GM23338 (cell line): ENCODE measurements at regions not wholly inside any gene's neighbourhood (a gene's known extent, or its start where the extent isn't known, plus 50 kb on each side); places are given as distances from the start of the nearest gene placed in this dataset.

ENCODE experiments used
- ATAC-seq: fragments of 200-7000 bp; cut with Tn5 transposase; 3 replicates; pipeline ENCODE4 v1.9.1; 2020
- DNase-seq: peaks from one replicate; pipeline ENCODE4 v3.0.0-alpha.2; 2015; ENCODE audit warnings: low spot score
- H2AFZ ChIP-seq: fragments of 200-600 bp; sonication (generic); 2 replicates; pipeline ENCODE4 v1.8.0; 2016; ENCODE audit warnings: antibody characterized with exemption, mild to moderate bottlenecking, moderate library complexity
- H3F3A ChIP-seq: fragments of 200-600 bp; sonication (generic); replicated peaks from 2 replicates; pipeline ENCODE4 v1.8.0; 2017; ENCODE audit warnings: antibody characterized with exemption, mixed run types, low read depth
- H3K27ac ChIP-seq: fragments of 200-600 bp; sonication (generic); 2 replicates; pipeline ENCODE4 v1.6.1; 2016; ENCODE audit warnings: low read depth
- H3K27me3 ChIP-seq: fragments of 200-600 bp; sonication (generic); 2 replicates; pipeline ENCODE4 v1.8.0; 2016; ENCODE audit warnings: mild to moderate bottlenecking, mixed run types, moderate library complexity; ENCODE audit not compliant: insufficient read depth
- H3K36me3 ChIP-seq: fragments of 200-600 bp; sonication (generic); 2 replicates; pipeline ENCODE4 v1.8.0; 2016; ENCODE audit warnings: mild to moderate bottlenecking; ENCODE audit not compliant: insufficient read depth
- H3K4me1 ChIP-seq: fragments of 200-600 bp; sonication (generic); 2 replicates; pipeline ENCODE4 v1.8.0; 2016; ENCODE audit warnings: mild to moderate bottlenecking, moderate library complexity; ENCODE audit not compliant: insufficient read depth
- H3K4me2 ChIP-seq: fragments of 200-600 bp; sonication (generic); 2 replicates; pipeline ENCODE4 v1.7.1; 2017; ENCODE audit warnings: mixed run types
- H3K4me3 ChIP-seq: fragments of 200-600 bp; sonication (generic); 2 replicates; pipeline ENCODE4 v1.6.1; 2016; ENCODE audit warnings: mixed run types
- H3K79me2 ChIP-seq: fragments of 200-600 bp; sonication (generic); replicated peaks from 2 replicates; pipeline ENCODE4 v1.8.0; 2017; ENCODE audit warnings: mild to moderate bottlenecking; ENCODE audit not compliant: insufficient read depth
- H3K9me2 ChIP-seq: fragments of 200-600 bp; sonication (generic); 2 replicates; pipeline ENCODE4 v1.8.0; 2017; ENCODE audit not compliant: insufficient read depth
- H4K20me1 ChIP-seq: fragments of 200-600 bp; sonication (generic); replicated peaks from 2 replicates; pipeline ENCODE4 v1.8.0; 2017; ENCODE audit warnings: mild to moderate bottlenecking; ENCODE audit not compliant: insufficient read depth
- H3K27ac Mint-ChIP-seq: 2 replicates; pipeline ENCODE4 v1.8.0; 2020; ENCODE audit warnings: inconsistent platforms, mild to moderate bottlenecking, moderate library complexity, mixed read lengths
- H3K27me3 Mint-ChIP-seq: 3 replicates; pipeline ENCODE4 v1.8.0; 2022; ENCODE audit warnings: low read depth, mild to moderate bottlenecking, moderate library complexity, mixed read lengths, inconsistent platforms; ENCODE audit not compliant: insufficient read depth, poor library complexity
- H3K36me3 Mint-ChIP-seq: 3 replicates; pipeline ENCODE4 v1.8.0; 2021; ENCODE audit warnings: low read depth, mild to moderate bottlenecking, inconsistent platforms, moderate library complexity, mixed read lengths
- H3K4me1 Mint-ChIP-seq: 3 replicates; pipeline ENCODE4 v1.8.0; 2020; ENCODE audit warnings: mild to moderate bottlenecking, inconsistent platforms, mixed read lengths
- H3K4me3 Mint-ChIP-seq: 3 replicates; pipeline ENCODE4 v1.8.0; 2021; ENCODE audit warnings: moderate library complexity, mild to moderate bottlenecking, inconsistent platforms, mixed read lengths
- H3K9me3 Mint-ChIP-seq: 3 replicates; pipeline ENCODE4 v1.8.0; 2020; ENCODE audit warnings: moderate library complexity, mild to moderate bottlenecking, inconsistent platforms, mixed read lengths
- CREB1 ChIP-seq: fragments of 250-450 bp; sonication (Bioruptor Pico); IDR thresholded peaks from 2 replicates; pipeline ENCODE4 v1.5.0; 2020; ENCODE audit warnings: low read depth, mild to moderate bottlenecking, moderate library complexity
- EZH2 ChIP-seq: fragments of 200-600 bp; sonication (generic); IDR thresholded peaks from one replicate; pipeline ENCODE4 v1.8.0; 2017; ENCODE audit warnings: antibody characterized with exemption, mild to moderate bottlenecking, low read depth; ENCODE audit not compliant: unreplicated experiment
- EZH2phosphoT487 ChIP-seq: fragments of 200-600 bp; sonication (generic); IDR thresholded peaks from one replicate; pipeline ENCODE4 v1.8.1; 2018; ENCODE audit warnings: antibody characterized with exemption; ENCODE audit not compliant: unreplicated experiment
- JUNB ChIP-seq: IDR thresholded peaks from one replicate; pipeline ENCODE4 v1.6.1; 2016; ENCODE audit warnings: antibody characterized with exemption; ENCODE audit not compliant: unreplicated experiment
- NANOG ChIP-seq: IDR thresholded peaks from 2 replicates; pipeline ENCODE4 v1.6.1; 2016; ENCODE audit warnings: antibody characterized with exemption, borderline replicate concordance
- POLR2AphosphoS5 ChIP-seq: IDR thresholded peaks from 2 replicates; pipeline ENCODE4 v1.6.1; 2016; ENCODE audit warnings: antibody characterized with exemption, low read depth
- ZNF114 ChIP-seq: fragments of 250-450 bp; sonication (Bioruptor Pico); IDR thresholded peaks from 2 replicates; pipeline ENCODE4 v1.5.0; 2020; ENCODE audit warnings: mild to moderate bottlenecking, moderate library complexity
- TF ChIP-seq, protein P1 (sequence below): fragments of 250-450 bp; sonication (Bioruptor Pico); IDR thresholded peaks from 2 replicates; pipeline ENCODE4 v1.5.0; 2020; ENCODE audit warnings: mild to moderate bottlenecking, moderate library complexity
- TF ChIP-seq, protein P2 (sequence below), 2 experiments: fragments of 200-600 bp in 1 of 2; sonication (generic) in 1 of 2; conservative IDR thresholded peaks; 2 replicates each; pipeline versions ENCODE4 v1.5.1 to v1.6.1; 2016 to 2017; ENCODE audit warnings: antibody characterized with exemption in 2 of 2, low read depth in 2 of 2, mild to moderate bottlenecking in 2 of 2, moderate library complexity in 1 of 2
- TF ChIP-seq, protein P3 (sequence below): IDR thresholded peaks from one replicate; pipeline ENCODE4 v1.6.1; 2018; ENCODE audit warnings: antibody characterized with exemption; ENCODE audit not compliant: unreplicated experiment

DNA sequence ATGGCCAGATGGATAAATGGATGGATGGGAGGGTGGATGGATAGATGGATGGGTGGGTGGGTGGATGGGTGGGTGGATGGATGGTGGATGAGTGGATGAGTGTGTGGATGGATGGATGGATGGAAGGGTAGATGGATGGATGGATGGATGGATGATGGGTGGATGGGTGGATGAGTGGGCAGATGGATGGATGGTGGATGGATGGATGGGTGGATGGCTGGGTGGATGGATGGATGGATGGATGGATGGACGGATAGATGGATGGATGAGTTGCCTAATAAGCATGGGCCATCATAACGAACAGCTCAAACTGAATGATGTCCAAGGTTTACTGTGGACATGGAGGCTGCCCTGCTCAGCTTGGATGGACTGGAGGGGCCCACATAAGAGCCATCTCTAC, 89.8 kb upstream of the SMIM23 start:
- Histone ChIP-seq H3K36me3 (no peaks in the 10 kb centered on the region), H3K79me2 (no peaks in the 10 kb centered on the region), H4K20me1 (no peaks in the 10 kb centered on the region; the same call in 1 of the 2 replicates), H3K4me2 (no peak overlapping the region), H3F3A (no peaks in the 10 kb centered on the region), H3K4me3 (no peak overlapping the region), H3K9me2 (peaks cover 5% of the 10 kb centered on the region), H2AFZ (no peak overlapping the region), H3K27me3 (no peaks in the 10 kb centered on the region), H3K27ac (no peak overlapping the region), H3K4me1 (no peaks in the 10 kb centered on the region)
- Mint-ChIP-seq H3K27ac (no peak overlapping the region), H3K27me3 (no peaks in the 10 kb centered on the region), H3K9me3 (no peaks in the 10 kb centered on the region), H3K4me3 (no peak overlapping the region), H3K36me3 (no peaks in the 10 kb centered on the region), H3K4me1 (0 out of 3 replicates have a peak, but pooled peaks cover 3% of the 10 kb centered on the region)
- TF ChIP-seq NANOG (no peak), ZNF114 (CRISPR knock-in tag) (no peak), POLR2AphosphoS5 (no peak), JUNB (no peak), EZH2 (no peak), CREB1 (no peak), EZH2phosphoT487 (no peak)
- TF ChIP-seq, protein P1, sequence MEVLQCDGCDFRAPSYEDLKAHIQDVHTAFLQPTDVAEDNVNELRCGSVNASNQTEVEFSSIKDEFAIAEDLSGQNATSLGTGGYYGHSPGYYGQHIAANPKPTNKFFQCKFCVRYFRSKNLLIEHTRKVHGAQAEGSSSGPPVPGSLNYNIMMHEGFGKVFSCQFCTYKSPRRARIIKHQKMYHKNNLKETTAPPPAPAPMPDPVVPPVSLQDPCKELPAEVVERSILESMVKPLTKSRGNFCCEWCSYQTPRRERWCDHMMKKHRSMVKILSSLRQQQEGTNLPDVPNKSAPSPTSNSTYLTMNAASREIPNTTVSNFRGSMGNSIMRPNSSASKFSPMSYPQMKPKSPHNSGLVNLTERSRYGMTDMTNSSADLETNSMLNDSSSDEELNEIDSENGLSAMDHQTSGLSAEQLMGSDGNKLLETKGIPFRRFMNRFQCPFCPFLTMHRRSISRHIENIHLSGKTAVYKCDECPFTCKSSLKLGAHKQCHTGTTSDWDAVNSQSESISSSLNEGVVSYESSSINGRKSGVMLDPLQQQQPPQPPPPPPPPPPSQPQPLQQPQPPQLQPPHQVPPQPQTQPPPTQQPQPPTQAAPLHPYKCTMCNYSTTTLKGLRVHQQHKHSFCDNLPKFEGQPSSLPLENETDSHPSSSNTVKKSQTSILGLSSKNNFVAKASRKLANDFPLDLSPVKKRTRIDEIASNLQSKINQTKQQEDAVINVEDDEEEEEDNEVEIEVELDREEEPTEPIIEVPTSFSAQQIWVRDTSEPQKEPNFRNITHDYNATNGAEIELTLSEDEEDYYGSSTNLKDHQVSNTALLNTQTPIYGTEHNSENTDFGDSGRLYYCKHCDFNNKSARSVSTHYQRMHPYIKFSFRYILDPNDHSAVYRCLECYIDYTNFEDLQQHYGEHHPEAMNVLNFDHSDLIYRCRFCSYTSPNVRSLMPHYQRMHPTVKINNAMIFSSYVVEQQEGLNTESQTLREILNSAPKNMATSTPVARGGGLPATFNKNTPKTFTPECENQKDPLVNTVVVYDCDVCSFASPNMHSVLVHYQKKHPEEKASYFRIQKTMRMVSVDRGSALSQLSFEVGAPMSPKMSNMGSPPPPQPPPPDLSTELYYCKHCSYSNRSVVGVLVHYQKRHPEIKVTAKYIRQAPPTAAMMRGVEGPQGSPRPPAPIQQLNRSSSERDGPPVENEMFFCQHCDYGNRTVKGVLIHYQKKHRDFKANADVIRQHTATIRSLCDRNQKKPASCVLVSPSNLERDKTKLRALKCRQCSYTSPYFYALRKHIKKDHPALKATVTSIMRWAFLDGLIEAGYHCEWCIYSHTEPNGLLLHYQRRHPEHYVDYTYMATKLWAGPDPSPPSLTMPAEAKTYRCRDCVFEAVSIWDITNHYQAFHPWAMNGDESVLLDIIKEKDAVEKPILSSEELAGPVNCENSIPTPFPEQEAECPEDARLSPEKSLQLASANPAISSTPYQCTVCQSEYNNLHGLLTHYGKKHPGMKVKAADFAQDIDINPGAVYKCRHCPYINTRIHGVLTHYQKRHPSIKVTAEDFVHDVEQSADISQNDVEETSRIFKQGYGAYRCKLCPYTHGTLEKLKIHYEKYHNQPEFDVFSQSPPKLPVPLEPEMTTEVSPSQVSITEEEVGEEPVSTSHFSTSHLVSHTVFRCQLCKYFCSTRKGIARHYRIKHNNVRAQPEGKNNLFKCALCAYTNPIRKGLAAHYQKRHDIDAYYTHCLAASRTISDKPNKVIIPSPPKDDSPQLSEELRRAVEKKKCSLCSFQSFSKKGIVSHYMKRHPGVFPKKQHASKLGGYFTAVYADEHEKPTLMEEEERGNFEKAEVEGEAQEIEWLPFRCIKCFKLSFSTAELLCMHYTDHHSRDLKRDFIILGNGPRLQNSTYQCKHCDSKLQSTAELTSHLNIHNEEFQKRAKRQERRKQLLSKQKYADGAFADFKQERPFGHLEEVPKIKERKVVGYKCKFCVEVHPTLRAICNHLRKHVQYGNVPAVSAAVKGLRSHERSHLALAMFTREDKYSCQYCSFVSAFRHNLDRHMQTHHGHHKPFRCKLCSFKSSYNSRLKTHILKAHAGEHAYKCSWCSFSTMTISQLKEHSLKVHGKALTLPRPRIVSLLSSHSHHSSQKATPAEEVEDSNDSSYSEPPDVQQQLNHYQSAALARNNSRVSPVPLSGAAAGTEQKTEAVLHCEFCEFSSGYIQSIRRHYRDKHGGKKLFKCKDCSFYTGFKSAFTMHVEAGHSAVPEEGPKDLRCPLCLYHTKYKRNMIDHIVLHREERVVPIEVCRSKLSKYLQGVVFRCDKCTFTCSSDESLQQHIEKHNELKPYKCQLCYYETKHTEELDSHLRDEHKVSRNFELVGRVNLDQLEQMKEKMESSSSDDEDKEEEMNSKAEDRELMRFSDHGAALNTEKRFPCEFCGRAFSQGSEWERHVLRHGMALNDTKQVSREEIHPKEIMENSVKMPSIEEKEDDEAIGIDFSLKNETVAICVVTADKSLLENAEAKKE (CRISPR knock-in tag) = no peak
- TF ChIP-seq, protein P2, sequence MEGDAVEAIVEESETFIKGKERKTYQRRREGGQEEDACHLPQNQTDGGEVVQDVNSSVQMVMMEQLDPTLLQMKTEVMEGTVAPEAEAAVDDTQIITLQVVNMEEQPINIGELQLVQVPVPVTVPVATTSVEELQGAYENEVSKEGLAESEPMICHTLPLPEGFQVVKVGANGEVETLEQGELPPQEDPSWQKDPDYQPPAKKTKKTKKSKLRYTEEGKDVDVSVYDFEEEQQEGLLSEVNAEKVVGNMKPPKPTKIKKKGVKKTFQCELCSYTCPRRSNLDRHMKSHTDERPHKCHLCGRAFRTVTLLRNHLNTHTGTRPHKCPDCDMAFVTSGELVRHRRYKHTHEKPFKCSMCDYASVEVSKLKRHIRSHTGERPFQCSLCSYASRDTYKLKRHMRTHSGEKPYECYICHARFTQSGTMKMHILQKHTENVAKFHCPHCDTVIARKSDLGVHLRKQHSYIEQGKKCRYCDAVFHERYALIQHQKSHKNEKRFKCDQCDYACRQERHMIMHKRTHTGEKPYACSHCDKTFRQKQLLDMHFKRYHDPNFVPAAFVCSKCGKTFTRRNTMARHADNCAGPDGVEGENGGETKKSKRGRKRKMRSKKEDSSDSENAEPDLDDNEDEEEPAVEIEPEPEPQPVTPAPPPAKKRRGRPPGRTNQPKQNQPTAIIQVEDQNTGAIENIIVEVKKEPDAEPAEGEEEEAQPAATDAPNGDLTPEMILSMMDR (conservative IDR thresholded peaks at IDR 0.05; ENCODE audit: low read depth in 2 of 2) = no peak
- TF ChIP-seq, protein P3, sequence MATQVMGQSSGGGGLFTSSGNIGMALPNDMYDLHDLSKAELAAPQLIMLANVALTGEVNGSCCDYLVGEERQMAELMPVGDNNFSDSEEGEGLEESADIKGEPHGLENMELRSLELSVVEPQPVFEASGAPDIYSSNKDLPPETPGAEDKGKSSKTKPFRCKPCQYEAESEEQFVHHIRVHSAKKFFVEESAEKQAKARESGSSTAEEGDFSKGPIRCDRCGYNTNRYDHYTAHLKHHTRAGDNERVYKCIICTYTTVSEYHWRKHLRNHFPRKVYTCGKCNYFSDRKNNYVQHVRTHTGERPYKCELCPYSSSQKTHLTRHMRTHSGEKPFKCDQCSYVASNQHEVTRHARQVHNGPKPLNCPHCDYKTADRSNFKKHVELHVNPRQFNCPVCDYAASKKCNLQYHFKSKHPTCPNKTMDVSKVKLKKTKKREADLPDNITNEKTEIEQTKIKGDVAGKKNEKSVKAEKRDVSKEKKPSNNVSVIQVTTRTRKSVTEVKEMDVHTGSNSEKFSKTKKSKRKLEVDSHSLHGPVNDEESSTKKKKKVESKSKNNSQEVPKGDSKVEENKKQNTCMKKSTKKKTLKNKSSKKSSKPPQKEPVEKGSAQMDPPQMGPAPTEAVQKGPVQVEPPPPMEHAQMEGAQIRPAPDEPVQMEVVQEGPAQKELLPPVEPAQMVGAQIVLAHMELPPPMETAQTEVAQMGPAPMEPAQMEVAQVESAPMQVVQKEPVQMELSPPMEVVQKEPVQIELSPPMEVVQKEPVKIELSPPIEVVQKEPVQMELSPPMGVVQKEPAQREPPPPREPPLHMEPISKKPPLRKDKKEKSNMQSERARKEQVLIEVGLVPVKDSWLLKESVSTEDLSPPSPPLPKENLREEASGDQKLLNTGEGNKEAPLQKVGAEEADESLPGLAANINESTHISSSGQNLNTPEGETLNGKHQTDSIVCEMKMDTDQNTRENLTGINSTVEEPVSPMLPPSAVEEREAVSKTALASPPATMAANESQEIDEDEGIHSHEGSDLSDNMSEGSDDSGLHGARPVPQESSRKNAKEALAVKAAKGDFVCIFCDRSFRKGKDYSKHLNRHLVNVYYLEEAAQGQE = no peak
- DNase-seq = no peak
- no peak for ATAC-seq
